B cell (primary cell): ENCODE measurements at regions not wholly inside any gene's neighbourhood (a gene's known extent, or its start where the extent isn't known, plus 50 kb on each side); places are given as distances from the start of the nearest gene placed in this dataset.

Experiments used
- EZH2 ChIP-seq: IDR thresholded peaks from 2 replicates; pipeline ENCODE4 v1.6.1; 2012; ENCODE audit warnings: borderline replicate concordance, low read depth, mild to moderate bottlenecking, moderate library complexity, low read length; ENCODE audit not compliant: insufficient read depth, poor library complexity, severe bottlenecking
- TF ChIP-seq, protein P1 (sequence below): fragments of 200-600 bp; IDR thresholded peaks from one replicate; pipeline ENCODE4 v1.8.0; 2022; ENCODE audit warnings: antibody characterized with exemption, mild to moderate bottlenecking

DNA sequence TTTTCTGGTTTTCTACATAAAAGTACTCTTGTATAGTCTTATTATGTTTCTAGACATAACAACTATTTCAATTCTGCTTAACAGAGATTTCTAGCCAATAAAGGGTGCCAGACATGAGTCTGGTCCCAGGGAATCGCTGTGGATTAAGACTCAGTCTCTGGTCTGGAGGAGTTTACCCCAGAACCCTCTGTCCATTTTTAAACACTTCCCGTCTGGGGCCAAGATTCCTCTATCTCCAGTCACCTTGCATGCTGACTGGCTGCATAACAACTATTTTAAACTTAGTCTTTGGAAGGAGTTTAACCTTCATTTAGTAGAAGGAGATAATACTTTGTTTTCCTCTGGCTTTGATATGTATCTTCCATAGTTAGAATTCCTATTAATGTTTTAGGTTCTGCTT lies 163.1 kb upstream of the IFNG-AS1 start:
- TF ChIP-seq, protein P1, sequence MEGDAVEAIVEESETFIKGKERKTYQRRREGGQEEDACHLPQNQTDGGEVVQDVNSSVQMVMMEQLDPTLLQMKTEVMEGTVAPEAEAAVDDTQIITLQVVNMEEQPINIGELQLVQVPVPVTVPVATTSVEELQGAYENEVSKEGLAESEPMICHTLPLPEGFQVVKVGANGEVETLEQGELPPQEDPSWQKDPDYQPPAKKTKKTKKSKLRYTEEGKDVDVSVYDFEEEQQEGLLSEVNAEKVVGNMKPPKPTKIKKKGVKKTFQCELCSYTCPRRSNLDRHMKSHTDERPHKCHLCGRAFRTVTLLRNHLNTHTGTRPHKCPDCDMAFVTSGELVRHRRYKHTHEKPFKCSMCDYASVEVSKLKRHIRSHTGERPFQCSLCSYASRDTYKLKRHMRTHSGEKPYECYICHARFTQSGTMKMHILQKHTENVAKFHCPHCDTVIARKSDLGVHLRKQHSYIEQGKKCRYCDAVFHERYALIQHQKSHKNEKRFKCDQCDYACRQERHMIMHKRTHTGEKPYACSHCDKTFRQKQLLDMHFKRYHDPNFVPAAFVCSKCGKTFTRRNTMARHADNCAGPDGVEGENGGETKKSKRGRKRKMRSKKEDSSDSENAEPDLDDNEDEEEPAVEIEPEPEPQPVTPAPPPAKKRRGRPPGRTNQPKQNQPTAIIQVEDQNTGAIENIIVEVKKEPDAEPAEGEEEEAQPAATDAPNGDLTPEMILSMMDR, result no peak
- TF ChIP-seq EZH2, result no peak
